GM12872 (cell line): ENCODE measurements at regions not wholly inside any gene's neighbourhood (a gene's known extent, or its start where the extent isn't known, plus 50 kb on each side); places are given as distances from the start of the nearest gene placed in this dataset.

Experiments
- CTCF ChIP-seq: IDR thresholded peaks from 3 replicates; pipeline ENCODE4 v1.5.1; 2011; ENCODE audit warnings: low read depth, mild to moderate bottlenecking, low read length, moderate library complexity; ENCODE audit not compliant: insufficient read depth

- TF ChIP-seq CTCF = no peak
Measured at GRCh38 chr3:153783741-153784480, 337.3 kb upstream of the ARHGEF26 start.

GRCh38 chr3:153785901-153786300 is 335.3 kb upstream of the ARHGEF26 start:
- peak; percentile 31; the same call in 2 of the 3 replicates for TF ChIP-seq CTCF

GRCh38 chr3:153789380-153789779 is 331.8 kb upstream of the ARHGEF26 start:
- no peak for TF ChIP-seq CTCF

- TF ChIP-seq CTCF = no peak
Measured at GRCh38 chr3:153809097-153809496, 312.1 kb upstream of the ARHGEF26 start.

GRCh38 chr3:153818338-153818737 is 302.9 kb upstream of the ARHGEF26 start:
- no peak for TF ChIP-seq CTCF

GRCh38 chr3:153820035-153820434 is 301.2 kb upstream of the ARHGEF26 start:
- TF ChIP-seq CTCF = no peak

GRCh38 chr3:153829606-153830170 is 291.5 kb upstream of the ARHGEF26 start:
- no peak for TF ChIP-seq CTCF
